ENCODE measurements at regions not wholly inside any gene's neighbourhood (a gene's known extent, or its start where the extent isn't known, plus 50 kb on each side); places are given as distances from the start of the nearest gene placed in this dataset.

DNA sequence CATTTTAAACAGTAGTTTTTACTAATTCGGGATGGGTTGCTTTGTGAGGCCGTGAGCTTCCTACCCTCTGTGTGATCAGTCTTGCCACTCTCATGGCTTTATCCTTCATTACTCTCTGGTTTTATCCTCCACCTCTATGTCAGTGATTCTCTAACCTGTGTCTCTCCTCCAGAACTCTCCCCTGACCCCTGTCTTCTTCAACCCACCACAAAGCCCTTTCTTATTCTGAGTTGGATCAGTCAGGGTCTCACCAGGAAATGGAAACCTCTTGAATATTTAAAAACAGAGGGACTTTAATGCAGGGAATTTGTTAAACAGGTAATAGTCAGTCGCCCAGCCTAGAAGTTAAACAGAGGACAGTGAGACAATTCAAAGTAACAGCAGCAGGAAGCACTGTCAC, 64.2 kb upstream of the ADPGK start:
- TF ChIP-seq, protein P1, sequence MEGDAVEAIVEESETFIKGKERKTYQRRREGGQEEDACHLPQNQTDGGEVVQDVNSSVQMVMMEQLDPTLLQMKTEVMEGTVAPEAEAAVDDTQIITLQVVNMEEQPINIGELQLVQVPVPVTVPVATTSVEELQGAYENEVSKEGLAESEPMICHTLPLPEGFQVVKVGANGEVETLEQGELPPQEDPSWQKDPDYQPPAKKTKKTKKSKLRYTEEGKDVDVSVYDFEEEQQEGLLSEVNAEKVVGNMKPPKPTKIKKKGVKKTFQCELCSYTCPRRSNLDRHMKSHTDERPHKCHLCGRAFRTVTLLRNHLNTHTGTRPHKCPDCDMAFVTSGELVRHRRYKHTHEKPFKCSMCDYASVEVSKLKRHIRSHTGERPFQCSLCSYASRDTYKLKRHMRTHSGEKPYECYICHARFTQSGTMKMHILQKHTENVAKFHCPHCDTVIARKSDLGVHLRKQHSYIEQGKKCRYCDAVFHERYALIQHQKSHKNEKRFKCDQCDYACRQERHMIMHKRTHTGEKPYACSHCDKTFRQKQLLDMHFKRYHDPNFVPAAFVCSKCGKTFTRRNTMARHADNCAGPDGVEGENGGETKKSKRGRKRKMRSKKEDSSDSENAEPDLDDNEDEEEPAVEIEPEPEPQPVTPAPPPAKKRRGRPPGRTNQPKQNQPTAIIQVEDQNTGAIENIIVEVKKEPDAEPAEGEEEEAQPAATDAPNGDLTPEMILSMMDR (IDR thresholded peaks at IDR 0.05), result no peak
- TF ChIP-seq POLR2A (IDR thresholded peaks at IDR 0.05), result no peak

All from suprapubic skin (tissue), 3 donors.